Prostate gland (tissue), 2 donors: ENCODE measurements at regions not wholly inside any gene's neighbourhood (a gene's known extent, or its start where the extent isn't known, plus 50 kb on each side); places are given as distances from the start of the nearest gene placed in this dataset.
A peak's percentile ranks its signal among the peaks of the same experiment; 100 is the strongest.

Experiments
- DNase-seq: peaks from one replicate; pipeline ENCODE4 v3.0.0-alpha.2; 2019; ENCODE audit warnings: low spot score
- H3K27ac ChIP-seq, 2 donors: fragments of 200-600 bp; sonication (generic); 2 replicates each; pipeline ENCODE4 v1.5.1; 2017 to 2019
- H3K27me3 ChIP-seq: fragments of 200-600 bp; sonication (generic); replicated peaks from 2 replicates; pipeline ENCODE4 v1.5.1; 2019; ENCODE audit not compliant: insufficient read depth
- H3K36me3 ChIP-seq, 2 donors: fragments of 200-600 bp; sonication (generic); 1 replicate in 1 of 2; 2 replicates in 1 of 2; pipeline versions ENCODE4 v1.5.1 to v1.8.1; 2017 to 2019
- H3K4me1 ChIP-seq: fragments of 200-600 bp; sonication (generic); replicated peaks from 2 replicates; pipeline ENCODE4 v1.5.1; 2019
- H3K4me3 ChIP-seq, 2 donors: fragments of 200-600 bp; sonication (generic); 2 replicates each; pipeline ENCODE4 v1.5.1; 2017 to 2019
- H3K9me3 ChIP-seq: fragments of 200-600 bp; sonication (generic); 2 replicates; pipeline ENCODE4 v1.5.1; 2017
- POLR2A ChIP-seq: fragments of 450-650 bp; IDR thresholded peaks from one replicate; pipeline ENCODE4 v1.6.1; 2016; ENCODE audit warnings: antibody characterized with exemption, mild to moderate bottlenecking
- POLR2AphosphoS5 ChIP-seq: sonication (generic); formaldehyde crosslinking; IDR thresholded peaks from one replicate; pipeline ENCODE4 v1.6.1; 2017; ENCODE audit warnings: antibody characterized with exemption
- WGBS: methylation state at CpG from one replicate; pipeline ENCODE4 v1.1.5; 2018; 5-methylcytosine and 5-hydroxymethylcytosine counted together
- intact Hi-C: fragments of 100-400 bp; cut with DNase I; formaldehyde crosslinking; loops from one replicate; pipeline ENCODE4 v1.14.2; 2022
- TF ChIP-seq, protein P1 (sequence below), 4 experiments: fragments of 200-600 bp in 2 of 4; fragments of 450-650 bp in 2 of 4; sonication (generic) in 2 of 4; IDR thresholded peaks; 1 replicate in 3 of 4; 2 replicates in 1 of 4; pipeline ENCODE4 v1.5.1; 2016 to 2019; ENCODE audit warnings: antibody characterized with exemption in 4 of 4, mild to moderate bottlenecking in 2 of 4, moderate library complexity in 2 of 4

GRCh38 chr2:236873636-236874035 is 212.1 kb upstream of the COPS8 start:
- Histone ChIP-seq H3K36me3 (no peaks in the 10 kb centered on the region), H3K9me3 (no peaks in the 10 kb centered on the region), H3K27ac (no peak overlapping the region), H3K4me1 (peaks cover 3% of the 10 kb centered on the region), H3K4me3 (no peak overlapping the region), H3K27me3 (no peaks in the 10 kb centered on the region)
- TF ChIP-seq POLR2A (no peak), POLR2AphosphoS5 (no peak)
- TF ChIP-seq, protein P1, sequence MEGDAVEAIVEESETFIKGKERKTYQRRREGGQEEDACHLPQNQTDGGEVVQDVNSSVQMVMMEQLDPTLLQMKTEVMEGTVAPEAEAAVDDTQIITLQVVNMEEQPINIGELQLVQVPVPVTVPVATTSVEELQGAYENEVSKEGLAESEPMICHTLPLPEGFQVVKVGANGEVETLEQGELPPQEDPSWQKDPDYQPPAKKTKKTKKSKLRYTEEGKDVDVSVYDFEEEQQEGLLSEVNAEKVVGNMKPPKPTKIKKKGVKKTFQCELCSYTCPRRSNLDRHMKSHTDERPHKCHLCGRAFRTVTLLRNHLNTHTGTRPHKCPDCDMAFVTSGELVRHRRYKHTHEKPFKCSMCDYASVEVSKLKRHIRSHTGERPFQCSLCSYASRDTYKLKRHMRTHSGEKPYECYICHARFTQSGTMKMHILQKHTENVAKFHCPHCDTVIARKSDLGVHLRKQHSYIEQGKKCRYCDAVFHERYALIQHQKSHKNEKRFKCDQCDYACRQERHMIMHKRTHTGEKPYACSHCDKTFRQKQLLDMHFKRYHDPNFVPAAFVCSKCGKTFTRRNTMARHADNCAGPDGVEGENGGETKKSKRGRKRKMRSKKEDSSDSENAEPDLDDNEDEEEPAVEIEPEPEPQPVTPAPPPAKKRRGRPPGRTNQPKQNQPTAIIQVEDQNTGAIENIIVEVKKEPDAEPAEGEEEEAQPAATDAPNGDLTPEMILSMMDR (IDR thresholded peaks at IDR 0.05), result no peak
- peak; percentile 1 for DNase-seq
- 41% methylated on average over 4 of the region's 4 CpGs for WGBS
- intact Hi-C loops, result no loop called here

- Histone ChIP-seq H3K4me1 (peaks cover 3% of the 10 kb centered on the region), H3K9me3 (no peaks in the 10 kb centered on the region), H3K4me3 (no peak overlapping the region), H3K36me3 (no peaks in the 10 kb centered on the region), H3K27ac (no peak overlapping the region), H3K27me3 (no peaks in the 10 kb centered on the region)
- intact Hi-C loops, result no loop called here
- peak; percentile 2 for DNase-seq
- TF ChIP-seq, protein P1 (IDR thresholded peaks at IDR 0.05), result no peak
- TF ChIP-seq POLR2A (no peak), POLR2AphosphoS5 (no peak)
- WGBS, result 76% methylated on average over 3 of the region's 3 CpGs
Measured at GRCh38 chr2:236874866-236875481, 210.7 kb upstream of the COPS8 start.

DNA sequence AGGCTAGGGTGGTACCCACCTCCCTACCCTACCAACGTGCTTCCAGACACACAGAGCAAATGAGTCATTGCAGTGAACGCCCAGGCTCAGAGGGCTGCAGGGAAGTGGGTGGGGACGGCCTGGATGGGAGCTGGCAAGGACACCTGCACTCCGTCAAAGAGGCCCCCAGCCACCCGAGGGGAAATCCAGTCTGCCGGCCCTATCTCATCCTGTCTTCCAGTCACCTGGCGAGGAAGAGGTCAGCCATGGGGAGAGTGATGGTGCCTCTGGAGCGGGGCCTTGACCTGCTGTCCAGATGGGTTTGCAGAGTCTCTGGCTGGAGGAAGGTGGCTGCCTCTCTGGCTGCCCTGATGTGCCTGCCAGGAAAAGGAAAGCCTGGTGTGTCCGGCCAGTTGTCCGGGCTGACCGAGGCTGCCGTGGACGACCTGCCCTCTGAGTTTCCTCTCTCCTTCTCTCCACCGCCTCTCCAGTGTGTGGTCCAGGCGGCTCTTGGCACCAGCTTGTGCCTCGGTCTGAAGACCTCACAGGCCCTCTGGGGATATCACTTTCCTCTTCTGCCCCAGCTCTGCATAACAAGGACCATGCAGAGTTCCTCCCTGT is 209.7 kb upstream of the COPS8 start:
- TF ChIP-seq POLR2AphosphoS5, result no peak
- TF ChIP-seq POLR2A, result no peak
- TF ChIP-seq, protein P1 (IDR thresholded peaks at IDR 0.05), result no peak
- peaks cover 3% of the 10 kb centered on the region for H3K4me1 ChIP-seq
- no peak overlapping the region for H3K4me3 ChIP-seq
- H3K9me3 ChIP-seq, result no peaks in the 10 kb centered on the region
- 78% methylated on average over 16 of the region's 16 CpGs for WGBS
- intact Hi-C loops, result no loop called here
- DNase-seq, result peak; percentile 3
- no peaks in the 10 kb centered on the region for H3K36me3 ChIP-seq
- H3K27ac ChIP-seq, result no peak overlapping the region
- H3K27me3 ChIP-seq, result no peaks in the 10 kb centered on the region

DNA sequence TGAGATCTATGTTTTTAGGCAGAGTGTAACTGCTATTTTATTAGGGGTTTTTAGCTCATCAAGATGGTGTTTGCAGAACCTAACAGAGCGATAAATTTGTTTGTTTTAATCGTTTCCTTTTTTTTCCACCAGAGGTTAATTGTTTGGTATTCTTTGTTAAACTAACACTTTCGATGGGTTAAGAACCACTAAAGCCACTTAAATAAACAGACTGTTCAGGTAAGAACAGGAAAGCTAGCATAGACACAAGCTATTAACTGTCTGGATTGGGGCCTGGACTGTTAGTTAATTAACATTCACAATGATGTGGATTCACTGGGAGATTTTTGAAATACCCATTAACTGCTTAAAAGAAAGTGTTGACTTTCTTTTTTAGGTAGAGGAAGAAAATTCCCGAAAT is 209.0 kb upstream of the COPS8 start:
- no peak for TF ChIP-seq POLR2A
- no peak for TF ChIP-seq POLR2AphosphoS5
- TF ChIP-seq, protein P1 (IDR thresholded peaks at IDR 0.05), result no peak
- intact Hi-C loops, result no loop called here

DNA sequence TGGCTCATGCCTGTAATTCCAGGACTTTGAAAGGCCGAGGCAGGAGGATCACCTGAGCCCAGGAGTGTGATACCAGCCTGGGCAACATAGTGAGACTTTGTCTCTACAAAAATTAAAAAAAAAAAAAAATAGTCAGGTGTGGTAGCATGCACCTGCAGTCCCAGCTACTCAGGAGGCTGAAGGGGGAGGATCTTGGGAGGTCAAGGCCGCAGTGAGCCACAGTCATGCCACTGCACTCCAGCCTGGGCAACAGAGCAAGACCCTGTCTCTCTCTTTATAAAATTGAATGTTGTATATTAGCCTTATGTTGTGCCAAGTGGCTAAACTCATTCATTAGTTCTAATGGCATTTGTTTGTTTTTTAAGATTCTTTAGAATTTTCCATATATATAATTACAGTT is 207.7 kb upstream of the COPS8 start:
- Histone ChIP-seq H3K27ac (no peak overlapping the region), H3K4me1 (peaks cover 3% of the 10 kb centered on the region), H3K27me3 (no peaks in the 10 kb centered on the region), H3K36me3 (no peaks in the 10 kb centered on the region), H3K4me3 (no peak overlapping the region), H3K9me3 (no peaks in the 10 kb centered on the region)
- intact Hi-C loops, result no loop called here
- 88% methylated on average over 2 of the region's 2 CpGs for WGBS
- TF ChIP-seq POLR2AphosphoS5, result no peak
- TF ChIP-seq, protein P1 (IDR thresholded peaks at IDR 0.05), result no peak
- no peak for TF ChIP-seq POLR2A
- no peak for DNase-seq

More for the DNA sequence above, 209.0 kb upstream of the COPS8 start:
- Histone ChIP-seq H3K9me3 (no peaks in the 10 kb centered on the region), H3K36me3 (no peaks in the 10 kb centered on the region), H3K27me3 (no peaks in the 10 kb centered on the region), H3K4me3 (no peak overlapping the region), H3K27ac (no peak overlapping the region), H3K4me1 (peaks cover 3% of the 10 kb centered on the region)
- DNase-seq, result no peak
- 69% methylated on average over 4 of the region's 4 CpGs for WGBS
